SK-N-SH treated with all-trans-retinoic acid at 6 μM for 48 hours (cell line): ENCODE measurements at regions not wholly inside any gene's neighbourhood (a gene's known extent, or its start where the extent isn't known, plus 50 kb on each side); places are given as distances from the start of the nearest gene placed in this dataset.

ENCODE experiments used
- ATAC-seq: fragments of 200-7000 bp; cut with Tn5 transposase; 3 replicates; pipeline ENCODE4 v1.9.1; 2020; ENCODE audit warnings: mild to moderate bottlenecking, moderate library complexity
- ARNTL ChIP-seq: fragments of 450-650 bp; formaldehyde crosslinking; IDR thresholded peaks from 2 replicates; pipeline ENCODE4 v1.5.0; 2020; ENCODE audit warnings: low read depth, mild to moderate bottlenecking, moderate library complexity, borderline replicate concordance
- BACH2 ChIP-seq: fragments of 250-450 bp; sonication (Bioruptor Pico); IDR thresholded peaks from 2 replicates; pipeline ENCODE4 v1.9.0; 2021; ENCODE audit warnings: mild to moderate bottlenecking, borderline replicate concordance
- CREB5 ChIP-seq: fragments of 250-450 bp; sonication (Bioruptor Pico); IDR thresholded peaks from 2 replicates; pipeline ENCODE4 v1.5.1; 2020; ENCODE audit warnings: low read depth, mild to moderate bottlenecking, moderate library complexity
- CSDC2 ChIP-seq: fragments of 250-450 bp; sonication (Bioruptor Pico); IDR thresholded peaks from 2 replicates; pipeline ENCODE4 v1.5.0; 2020; ENCODE audit warnings: mild to moderate bottlenecking, moderate library complexity
- CSRNP3 ChIP-seq: fragments of 250-450 bp; sonication (Bioruptor Pico); IDR thresholded peaks from 2 replicates; pipeline ENCODE4 v1.5.1; 2021; ENCODE audit warnings: mild to moderate bottlenecking, moderate library complexity
- ESRRG ChIP-seq: fragments of 250-450 bp; sonication (Bioruptor Pico); IDR thresholded peaks from 2 replicates; pipeline ENCODE4 v1.6.1; 2021; ENCODE audit warnings: mild to moderate bottlenecking
- GLIS3 ChIP-seq: fragments of 250-450 bp; sonication (Bioruptor Pico); IDR thresholded peaks from 2 replicates; pipeline ENCODE4 v1.5.0; 2020; ENCODE audit warnings: mild to moderate bottlenecking, moderate library complexity
- ISL1 ChIP-seq: fragments of 250-450 bp; sonication (Bioruptor Pico); IDR thresholded peaks from 2 replicates; pipeline ENCODE4 v2.1.2; 2022; ENCODE audit warnings: mild to moderate bottlenecking, moderate library complexity
- PATZ1 ChIP-seq: fragments of 250-450 bp; sonication (Bioruptor Pico); IDR thresholded peaks from 2 replicates; pipeline ENCODE4 v1.8.0; 2020; ENCODE audit warnings: mild to moderate bottlenecking, moderate library complexity, borderline replicate concordance
- POU6F1 ChIP-seq: fragments of 250-450 bp; sonication (Bioruptor Pico); IDR thresholded peaks from 2 replicates; pipeline ENCODE4 v1.8.0; 2021; ENCODE audit warnings: low read depth, mild to moderate bottlenecking, moderate library complexity, borderline replicate concordance
- PPARA ChIP-seq: fragments of 250-450 bp; sonication (Bioruptor Pico); IDR thresholded peaks from 2 replicates; pipeline ENCODE4 v1.5.0; 2020; ENCODE audit warnings: mild to moderate bottlenecking, borderline replicate concordance
- RARB ChIP-seq: fragments of 250-450 bp; sonication (Bioruptor Pico); IDR thresholded peaks from 2 replicates; pipeline ENCODE4 v1.8.0; 2021; ENCODE audit warnings: mild to moderate bottlenecking, moderate library complexity
- SNAI2 ChIP-seq: fragments of 250-450 bp; sonication (Bioruptor Pico); IDR thresholded peaks from 2 replicates; pipeline ENCODE4 v1.5.0; 2020; ENCODE audit warnings: mild to moderate bottlenecking, moderate library complexity
- TCF4 ChIP-seq: fragments of 250-450 bp; sonication (Bioruptor Pico); IDR thresholded peaks from 2 replicates; pipeline ENCODE4 v1.8.0; 2021; ENCODE audit warnings: mild to moderate bottlenecking, moderate library complexity, borderline replicate concordance
- TOX ChIP-seq: fragments of 250-450 bp; sonication (Bioruptor Pico); IDR thresholded peaks from 2 replicates; pipeline ENCODE4 v1.8.0; 2021; ENCODE audit warnings: mild to moderate bottlenecking, moderate library complexity, borderline replicate concordance
- ZC3H10 ChIP-seq: fragments of 250-450 bp; sonication (Bioruptor Pico); IDR thresholded peaks from 2 replicates; pipeline ENCODE4 v1.5.1; 2021; ENCODE audit warnings: mild to moderate bottlenecking, moderate library complexity
- ZFP3 ChIP-seq: fragments of 250-450 bp; sonication (Bioruptor Pico); IDR thresholded peaks from 2 replicates; pipeline ENCODE4 v1.5.0; 2020; ENCODE audit warnings: mild to moderate bottlenecking, moderate library complexity
- ZFP30 ChIP-seq: fragments of 450-650 bp; formaldehyde crosslinking; IDR thresholded peaks from 2 replicates; pipeline ENCODE4 v1.5.0; 2022; ENCODE audit warnings: mild to moderate bottlenecking, moderate library complexity
- ZNF565 ChIP-seq: fragments of 450-650 bp; formaldehyde crosslinking; conservative IDR thresholded peaks from 2 replicates; pipeline ENCODE4 v1.5.0; 2020; ENCODE audit warnings: low read depth, mild to moderate bottlenecking, moderate library complexity
- ZNF70 ChIP-seq: fragments of 450-650 bp; formaldehyde crosslinking; IDR thresholded peaks from 2 replicates; pipeline ENCODE4 v1.5.0; 2020; ENCODE audit warnings: mild to moderate bottlenecking, moderate library complexity
- ZNF8 ChIP-seq: fragments of 450-650 bp; formaldehyde crosslinking; IDR thresholded peaks from 2 replicates; pipeline ENCODE4 v1.5.0; 2020; ENCODE audit warnings: mild to moderate bottlenecking, moderate library complexity
- TF ChIP-seq, protein P1 (sequence below): fragments of 250-450 bp; sonication (Bioruptor Pico); IDR thresholded peaks from 2 replicates; pipeline ENCODE4 v1.5.0; 2020; ENCODE audit warnings: mild to moderate bottlenecking, moderate library complexity

DNA sequence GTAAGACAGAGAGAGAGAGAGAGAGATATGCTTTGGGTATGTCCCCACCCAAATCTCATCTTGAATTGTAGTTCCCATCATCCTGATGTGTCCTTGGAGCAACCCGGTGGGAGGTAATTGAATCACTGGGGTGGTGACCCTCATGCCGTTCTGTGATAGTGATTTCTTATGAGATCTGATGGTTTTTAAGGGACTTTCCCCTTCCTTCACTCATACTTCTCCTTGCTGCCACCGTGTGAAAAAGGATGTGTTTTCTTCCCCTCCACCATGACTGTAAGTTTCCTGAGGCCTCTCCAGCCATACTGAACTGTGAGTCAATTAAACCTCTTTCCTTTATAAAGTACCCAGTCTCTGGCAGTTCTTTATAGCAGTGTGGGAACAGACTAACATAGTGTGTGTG lies 60.3 kb downstream of the EOMES start:
- no peak for ATAC-seq
- TF ChIP-seq TCF4 (no peak), ZC3H10 (CRISPR knock-in tag) (no peak), BACH2 (CRISPR knock-in tag) (no peak), TOX (CRISPR knock-in tag) (no peak), GLIS3 (CRISPR knock-in tag) (no peak), CREB5 (no peak), CSRNP3 (no peak), ISL1 (CRISPR knock-in tag) (no peak), ZFP30 (CRISPR knock-in tag) (no peak), ZNF8 (CRISPR knock-in tag) (no peak), ZFP3 (CRISPR knock-in tag) (no peak)
- TF ChIP-seq, protein P1, sequence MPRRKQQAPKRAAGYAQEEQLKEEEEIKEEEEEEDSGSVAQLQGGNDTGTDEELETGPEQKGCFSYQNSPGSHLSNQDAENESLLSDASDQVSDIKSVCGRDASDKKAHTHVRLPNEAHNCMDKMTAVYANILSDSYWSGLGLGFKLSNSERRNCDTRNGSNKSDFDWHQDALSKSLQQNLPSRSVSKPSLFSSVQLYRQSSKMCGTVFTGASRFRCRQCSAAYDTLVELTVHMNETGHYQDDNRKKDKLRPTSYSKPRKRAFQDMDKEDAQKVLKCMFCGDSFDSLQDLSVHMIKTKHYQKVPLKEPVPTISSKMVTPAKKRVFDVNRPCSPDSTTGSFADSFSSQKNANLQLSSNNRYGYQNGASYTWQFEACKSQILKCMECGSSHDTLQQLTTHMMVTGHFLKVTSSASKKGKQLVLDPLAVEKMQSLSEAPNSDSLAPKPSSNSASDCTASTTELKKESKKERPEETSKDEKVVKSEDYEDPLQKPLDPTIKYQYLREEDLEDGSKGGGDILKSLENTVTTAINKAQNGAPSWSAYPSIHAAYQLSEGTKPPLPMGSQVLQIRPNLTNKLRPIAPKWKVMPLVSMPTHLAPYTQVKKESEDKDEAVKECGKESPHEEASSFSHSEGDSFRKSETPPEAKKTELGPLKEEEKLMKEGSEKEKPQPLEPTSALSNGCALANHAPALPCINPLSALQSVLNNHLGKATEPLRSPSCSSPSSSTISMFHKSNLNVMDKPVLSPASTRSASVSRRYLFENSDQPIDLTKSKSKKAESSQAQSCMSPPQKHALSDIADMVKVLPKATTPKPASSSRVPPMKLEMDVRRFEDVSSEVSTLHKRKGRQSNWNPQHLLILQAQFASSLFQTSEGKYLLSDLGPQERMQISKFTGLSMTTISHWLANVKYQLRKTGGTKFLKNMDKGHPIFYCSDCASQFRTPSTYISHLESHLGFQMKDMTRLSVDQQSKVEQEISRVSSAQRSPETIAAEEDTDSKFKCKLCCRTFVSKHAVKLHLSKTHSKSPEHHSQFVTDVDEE (CRISPR knock-in tag): no peak
- TF ChIP-seq, all 23 proteins: peak for 0

DNA sequence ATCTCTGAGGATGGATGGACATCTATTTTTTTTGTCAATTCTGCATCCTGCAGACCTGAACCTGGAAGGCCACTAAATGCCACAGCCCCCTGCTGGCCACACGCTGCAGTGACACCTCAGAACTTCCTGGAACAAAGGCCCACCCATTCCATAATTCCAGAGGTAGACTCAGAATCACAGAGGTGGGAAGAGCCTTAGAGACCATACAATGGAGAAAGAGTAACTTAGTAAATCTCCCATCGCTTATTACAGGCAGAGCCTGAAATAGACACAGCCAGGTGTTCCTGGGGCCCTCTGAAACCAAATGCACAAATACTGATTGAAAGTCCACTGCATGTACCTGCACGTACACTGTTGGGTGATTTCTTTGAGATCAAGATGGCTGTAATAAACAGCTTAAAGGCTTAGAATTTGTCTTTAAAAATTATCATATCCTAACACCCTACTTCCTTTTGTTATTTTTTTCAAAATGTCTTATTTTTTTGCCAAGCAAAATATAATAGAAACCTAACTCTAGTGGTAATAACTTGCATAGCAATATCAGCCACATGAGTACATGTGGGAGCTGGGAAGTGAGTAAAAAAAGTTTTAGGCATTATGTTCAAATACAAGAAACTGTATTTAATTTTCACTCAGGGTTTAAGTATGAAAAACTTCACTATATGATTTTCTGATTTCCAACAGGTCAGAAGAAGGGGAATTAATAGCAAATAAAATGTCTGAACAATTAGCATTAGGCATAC lies 62.7 kb downstream of the EOMES start:
- TF ChIP-seq ZNF565 (CRISPR knock-in tag) (no peak), POU6F1 (CRISPR knock-in tag) (no peak), CREB5 (no peak), TCF4 (no peak), ZNF70 (no peak), PATZ1 (no peak), BACH2 (CRISPR knock-in tag) (no peak)
- TF ChIP-seq, all 23 proteins: peak for 0
- ATAC-seq: peak; percentile 97

GRCh38 chr3:27658741-27659140 lies 63.4 kb downstream of the EOMES start:
- ATAC-seq: no peak
- TF ChIP-seq, protein P1 (CRISPR knock-in tag): no peak
- TF ChIP-seq RARB (CRISPR knock-in tag) (no peak), TOX (CRISPR knock-in tag) (no peak), CSDC2 (CRISPR knock-in tag) (no peak), ESRRG (CRISPR knock-in tag) (no peak), ARNTL (CRISPR knock-in tag) (no peak), PPARA (CRISPR knock-in tag) (no peak), ZNF565 (CRISPR knock-in tag) (no peak), ZFP3 (CRISPR knock-in tag) (no peak), SNAI2 (no peak), GLIS3 (CRISPR knock-in tag) (no peak), ZC3H10 (CRISPR knock-in tag) (no peak), ZFP30 (CRISPR knock-in tag) (no peak), PATZ1 (no peak)
